ENCODE measurements at regions not wholly inside any gene's neighbourhood (a gene's known extent, or its start where the extent isn't known, plus 50 kb on each side); places are given as distances from the start of the nearest gene placed in this dataset.

GRCh38 chr12:114269153-114269552, 136.8 kb downstream of the TBX5 start:
- TF ChIP-seq, protein P1, sequence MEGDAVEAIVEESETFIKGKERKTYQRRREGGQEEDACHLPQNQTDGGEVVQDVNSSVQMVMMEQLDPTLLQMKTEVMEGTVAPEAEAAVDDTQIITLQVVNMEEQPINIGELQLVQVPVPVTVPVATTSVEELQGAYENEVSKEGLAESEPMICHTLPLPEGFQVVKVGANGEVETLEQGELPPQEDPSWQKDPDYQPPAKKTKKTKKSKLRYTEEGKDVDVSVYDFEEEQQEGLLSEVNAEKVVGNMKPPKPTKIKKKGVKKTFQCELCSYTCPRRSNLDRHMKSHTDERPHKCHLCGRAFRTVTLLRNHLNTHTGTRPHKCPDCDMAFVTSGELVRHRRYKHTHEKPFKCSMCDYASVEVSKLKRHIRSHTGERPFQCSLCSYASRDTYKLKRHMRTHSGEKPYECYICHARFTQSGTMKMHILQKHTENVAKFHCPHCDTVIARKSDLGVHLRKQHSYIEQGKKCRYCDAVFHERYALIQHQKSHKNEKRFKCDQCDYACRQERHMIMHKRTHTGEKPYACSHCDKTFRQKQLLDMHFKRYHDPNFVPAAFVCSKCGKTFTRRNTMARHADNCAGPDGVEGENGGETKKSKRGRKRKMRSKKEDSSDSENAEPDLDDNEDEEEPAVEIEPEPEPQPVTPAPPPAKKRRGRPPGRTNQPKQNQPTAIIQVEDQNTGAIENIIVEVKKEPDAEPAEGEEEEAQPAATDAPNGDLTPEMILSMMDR (IDR thresholded peaks at IDR 0.05): no peak
- TF ChIP-seq POLR2AphosphoS5 (IDR thresholded peaks at IDR 0.05): no peak

All from gastroesophageal sphincter (tissue), 3 donors.